WERI-Rb-1 (cell line): ENCODE measurements at regions not wholly inside any gene's neighbourhood (a gene's known extent, or its start where the extent isn't known, plus 50 kb on each side); places are given as distances from the start of the nearest gene placed in this dataset.

Experiments used
- DNase-seq: peaks from one replicate; pipeline ENCODE4 v3.0.0-alpha.2; 2020
- H3K27ac ChIP-seq: fragments of 250-450 bp; sonication (Bioruptor Pico); 2 replicates; pipeline ENCODE4 v1.5.1; 2020; ENCODE audit warnings: mild to moderate bottlenecking, moderate library complexity
- H3K27me3 ChIP-seq: fragments of 250-450 bp; sonication (Bioruptor Pico); 2 replicates; pipeline ENCODE4 v1.5.1; 2021; ENCODE audit warnings: mild to moderate bottlenecking, low read depth, moderate library complexity; ENCODE audit not compliant: insufficient read depth, severe bottlenecking
- H3K36me3 ChIP-seq: fragments of 250-450 bp; sonication (Bioruptor Pico); 2 replicates; pipeline ENCODE4 v1.5.1; 2020; ENCODE audit warnings: mild to moderate bottlenecking, moderate library complexity
- H3K4me3 ChIP-seq: 2 replicates; pipeline ENCODE4 v1.5.1; 2011; ENCODE audit warnings: low read depth, mild to moderate bottlenecking, control low read depth, low read length
- H3K9me3 ChIP-seq: fragments of 250-450 bp; sonication (Bioruptor Pico); 2 replicates; pipeline ENCODE4 v1.5.1; 2021; ENCODE audit warnings: mild to moderate bottlenecking, moderate library complexity; ENCODE audit not compliant: severe bottlenecking
- TF ChIP-seq, protein P1 (sequence below): IDR thresholded peaks from 2 replicates; pipeline ENCODE4 v1.5.1; 2011; ENCODE audit warnings: low read depth, mild to moderate bottlenecking, control low read depth, inconsistent platforms, low read length

GRCh38 chr13:50457415-50458393 is 385.8 kb downstream of the DLEU7 start:
- no peaks in the 10 kb centered on the region for H3K9me3 ChIP-seq
- no peaks in the 10 kb centered on the region for H3K36me3 ChIP-seq
- no peak overlapping the region for H3K27ac ChIP-seq
- H3K4me3 ChIP-seq: no peak overlapping the region
- DNase-seq: no peak
- TF ChIP-seq, protein P1, sequence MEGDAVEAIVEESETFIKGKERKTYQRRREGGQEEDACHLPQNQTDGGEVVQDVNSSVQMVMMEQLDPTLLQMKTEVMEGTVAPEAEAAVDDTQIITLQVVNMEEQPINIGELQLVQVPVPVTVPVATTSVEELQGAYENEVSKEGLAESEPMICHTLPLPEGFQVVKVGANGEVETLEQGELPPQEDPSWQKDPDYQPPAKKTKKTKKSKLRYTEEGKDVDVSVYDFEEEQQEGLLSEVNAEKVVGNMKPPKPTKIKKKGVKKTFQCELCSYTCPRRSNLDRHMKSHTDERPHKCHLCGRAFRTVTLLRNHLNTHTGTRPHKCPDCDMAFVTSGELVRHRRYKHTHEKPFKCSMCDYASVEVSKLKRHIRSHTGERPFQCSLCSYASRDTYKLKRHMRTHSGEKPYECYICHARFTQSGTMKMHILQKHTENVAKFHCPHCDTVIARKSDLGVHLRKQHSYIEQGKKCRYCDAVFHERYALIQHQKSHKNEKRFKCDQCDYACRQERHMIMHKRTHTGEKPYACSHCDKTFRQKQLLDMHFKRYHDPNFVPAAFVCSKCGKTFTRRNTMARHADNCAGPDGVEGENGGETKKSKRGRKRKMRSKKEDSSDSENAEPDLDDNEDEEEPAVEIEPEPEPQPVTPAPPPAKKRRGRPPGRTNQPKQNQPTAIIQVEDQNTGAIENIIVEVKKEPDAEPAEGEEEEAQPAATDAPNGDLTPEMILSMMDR: no peak
- no peaks in the 10 kb centered on the region for H3K27me3 ChIP-seq

GRCh38 chr13:50459046-50459445 is 384.4 kb downstream of the DLEU7 start:
- Histone ChIP-seq H3K36me3 (no peaks in the 10 kb centered on the region), H3K27ac (no peak overlapping the region), H3K9me3 (no peaks in the 10 kb centered on the region), H3K4me3 (no peak overlapping the region), H3K27me3 (no peaks in the 10 kb centered on the region)
- DNase-seq: no peak
- TF ChIP-seq, protein P1: no peak

GRCh38 chr13:50459658-50460057 is 383.8 kb downstream of the DLEU7 start:
- TF ChIP-seq, protein P1: no peak
- Histone ChIP-seq H3K27ac (no peak overlapping the region), H3K36me3 (no peaks in the 10 kb centered on the region), H3K27me3 (no peaks in the 10 kb centered on the region), H3K9me3 (no peaks in the 10 kb centered on the region), H3K4me3 (no peak overlapping the region)
- DNase-seq: no peak

DNA sequence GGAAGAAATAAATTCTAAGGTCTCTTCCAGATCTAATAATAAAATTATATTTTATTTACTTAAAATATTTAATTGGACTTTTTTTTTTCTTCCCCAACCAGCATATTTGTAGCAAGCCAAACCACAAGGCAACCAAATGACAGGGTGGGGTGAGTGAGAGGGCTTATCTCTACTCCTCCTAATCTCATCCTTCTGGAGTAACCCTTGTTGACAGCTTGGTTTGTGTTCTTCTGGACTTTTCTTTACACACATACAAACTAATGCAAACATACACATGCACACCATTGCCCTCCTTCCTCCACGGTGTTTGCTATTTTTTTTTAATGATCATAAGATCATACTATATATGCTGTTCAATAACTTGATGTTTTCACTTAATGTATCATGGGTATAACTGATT is 383.1 kb downstream of the DLEU7 start:
- TF ChIP-seq, protein P1: no peak
- no peak overlapping the region for H3K4me3 ChIP-seq
- H3K27me3 ChIP-seq: no peaks in the 10 kb centered on the region
- H3K36me3 ChIP-seq: no peaks in the 10 kb centered on the region
- DNase-seq: no peak
- no peaks in the 10 kb centered on the region for H3K9me3 ChIP-seq
- no peak overlapping the region for H3K27ac ChIP-seq

- no peaks in the 10 kb centered on the region for H3K36me3 ChIP-seq
Measured at GRCh38 chr13:50461189-50461588, 382.3 kb downstream of the DLEU7 start.

More at GRCh38 chr13:50461189-50461588, 382.3 kb downstream of the DLEU7 start:
- TF ChIP-seq, protein P1: no peak
- no peaks in the 10 kb centered on the region for H3K27me3 ChIP-seq
- H3K4me3 ChIP-seq: no peak overlapping the region
- H3K9me3 ChIP-seq: no peaks in the 10 kb centered on the region
- no peak for DNase-seq
- H3K27ac ChIP-seq: no peak overlapping the region
